ENCODE measurements at regions not wholly inside any gene's neighbourhood (a gene's known extent, or its start where the extent isn't known, plus 50 kb on each side); places are given as distances from the start of the nearest gene placed in this dataset.

- TF ChIP-seq CTCF (IDR thresholded peaks at IDR 0.05; ENCODE audit: low read depth, low read length) (no peak), EZH2phosphoT487 (IDR thresholded peaks at IDR 0.05; ENCODE audit: low read depth) (no peak)
- H3K27me3 ChIP-seq (ENCODE audit: low read depth, low read length), result no peaks in the 10 kb centered on the region
- no peaks in the 10 kb centered on the region for H3K9me3 ChIP-seq (ENCODE audit: insufficient read depth, low read length)
- H3K9ac ChIP-seq (ENCODE audit: low read length), result no peak overlapping the region
- no peak overlapping the region for H2AFZ ChIP-seq (ENCODE audit: low read depth, low read length)
- H3K79me2 ChIP-seq (ENCODE audit: low read length), result no peaks in the 10 kb centered on the region
- H3K4me3 ChIP-seq (ENCODE audit: low read length), result no peak overlapping the region
- H4K20me1 ChIP-seq (ENCODE audit: insufficient read depth, low read length), result no peaks in the 10 kb centered on the region
- H3K27ac ChIP-seq (ENCODE audit: low read length), result no peak overlapping the region
- H3K4me2 ChIP-seq (ENCODE audit: low read length), result no peak overlapping the region
- no peaks in the 10 kb centered on the region for H3K4me1 ChIP-seq (ENCODE audit: low read length)
- H3K36me3 ChIP-seq (replicated peaks; ENCODE audit: low read depth, low read length), result no peaks in the 10 kb centered on the region
These were observed 478.5 kb upstream of the GYPC start for GRCh38 chr2:126177479-126177878.

- Histone ChIP-seq H3K4me3 (ENCODE audit: low read length) (no peak overlapping the region), H3K9ac (ENCODE audit: low read length) (no peak overlapping the region), H3K9me3 (ENCODE audit: insufficient read depth, low read length) (0 out of 2 replicates have a peak, but pooled peaks cover 5% of the 10 kb centered on the region), H3K27me3 (ENCODE audit: low read depth, low read length) (no peaks in the 10 kb centered on the region), H2AFZ (ENCODE audit: low read depth, low read length) (no peak overlapping the region), H3K4me1 (ENCODE audit: low read length) (no peaks in the 10 kb centered on the region), H3K79me2 (ENCODE audit: low read length) (no peaks in the 10 kb centered on the region), H4K20me1 (ENCODE audit: insufficient read depth, low read length) (no peaks in the 10 kb centered on the region), H3K27ac (ENCODE audit: low read length) (no peak overlapping the region), H3K36me3 (replicated peaks; ENCODE audit: low read depth, low read length) (no peaks in the 10 kb centered on the region), H3K4me2 (ENCODE audit: low read length) (no peak overlapping the region)
- TF ChIP-seq EZH2phosphoT487 (IDR thresholded peaks at IDR 0.05; ENCODE audit: low read depth) (no peak), CTCF (IDR thresholded peaks at IDR 0.05; ENCODE audit: low read depth, low read length) (no peak)
These were observed 468.3 kb upstream of the GYPC start for GRCh38 chr2:126187668-126188067.

GRCh38 chr2:126189527-126189926 lies 466.4 kb upstream of the GYPC start:
- no peaks in the 10 kb centered on the region for H3K4me1 ChIP-seq (ENCODE audit: low read length)
- TF ChIP-seq EZH2phosphoT487 (IDR thresholded peaks at IDR 0.05; ENCODE audit: low read depth) (no peak), CTCF (IDR thresholded peaks at IDR 0.05; ENCODE audit: low read depth, low read length) (no peak)
- no peak overlapping the region for H3K27ac ChIP-seq (ENCODE audit: low read length)

GRCh38 chr2:126200538-126200937 lies 455.4 kb upstream of the GYPC start:
- H3K9ac ChIP-seq (ENCODE audit: low read length), result no peak overlapping the region
- TF ChIP-seq CTCF (IDR thresholded peaks at IDR 0.05; ENCODE audit: low read depth, low read length) (no peak), EZH2phosphoT487 (IDR thresholded peaks at IDR 0.05; ENCODE audit: low read depth) (no peak)
- no peaks in the 10 kb centered on the region for H3K4me1 ChIP-seq (ENCODE audit: low read length)
- H3K4me3 ChIP-seq (ENCODE audit: low read length), result no peak overlapping the region
- no peak overlapping the region for H2AFZ ChIP-seq (ENCODE audit: low read depth, low read length)
- no peaks in the 10 kb centered on the region for H3K27me3 ChIP-seq (ENCODE audit: low read depth, low read length)
- no peak overlapping the region for H3K27ac ChIP-seq (ENCODE audit: low read length)
- H3K9me3 ChIP-seq (ENCODE audit: insufficient read depth, low read length), result no peaks in the 10 kb centered on the region
- no peaks in the 10 kb centered on the region for H3K36me3 ChIP-seq (replicated peaks; ENCODE audit: low read depth, low read length)
- H3K79me2 ChIP-seq (ENCODE audit: low read length), result no peaks in the 10 kb centered on the region
- H4K20me1 ChIP-seq (ENCODE audit: insufficient read depth, low read length), result no peaks in the 10 kb centered on the region
- H3K4me2 ChIP-seq (ENCODE audit: low read length), result no peak overlapping the region

More at GRCh38 chr2:126189527-126189926, 466.4 kb upstream of the GYPC start:
- H4K20me1 ChIP-seq (ENCODE audit: insufficient read depth, low read length), result no peaks in the 10 kb centered on the region
- no peak overlapping the region for H3K9ac ChIP-seq (ENCODE audit: low read length)
- no peaks in the 10 kb centered on the region for H3K27me3 ChIP-seq (ENCODE audit: low read depth, low read length)
- no peak overlapping the region for H2AFZ ChIP-seq (ENCODE audit: low read depth, low read length)
- no peaks in the 10 kb centered on the region for H3K36me3 ChIP-seq (replicated peaks; ENCODE audit: low read depth, low read length)
- H3K79me2 ChIP-seq (ENCODE audit: low read length), result no peaks in the 10 kb centered on the region
- H3K4me2 ChIP-seq (ENCODE audit: low read length), result no peak overlapping the region
- H3K9me3 ChIP-seq (ENCODE audit: insufficient read depth, low read length), result 0 out of 2 replicates have a peak, but pooled peaks cover 3% of the 10 kb centered on the region
- H3K4me3 ChIP-seq (ENCODE audit: low read length), result no peak overlapping the region
